ENCODE measurements at regions not wholly inside any gene's neighbourhood (a gene's known extent, or its start where the extent isn't known, plus 50 kb on each side); places are given as distances from the start of the nearest gene placed in this dataset.

GRCh38 chr10:28984431-28984830 lies 304.4 kb upstream of the LYZL1 start (continued):
- TF ChIP-seq ZNF316 (IDR thresholded peaks at IDR 0.05) (no peak), HMG20B (CRISPR knock-in tag; IDR thresholded peaks at IDR 0.05) (no peak), TAL1 (IDR thresholded peaks at IDR 0.05) (no peak), ZNF764 (CRISPR knock-in tag; IDR thresholded peaks at IDR 0.05; ENCODE audit: low read depth) (no peak), ZBED1 (IDR thresholded peaks at IDR 0.05) (no peak), DPF2 (IDR thresholded peaks at IDR 0.05) (peak; percentile 71), HDGF (IDR thresholded peaks at IDR 0.05) (no peak)
- TF ChIP-seq, protein P1, sequence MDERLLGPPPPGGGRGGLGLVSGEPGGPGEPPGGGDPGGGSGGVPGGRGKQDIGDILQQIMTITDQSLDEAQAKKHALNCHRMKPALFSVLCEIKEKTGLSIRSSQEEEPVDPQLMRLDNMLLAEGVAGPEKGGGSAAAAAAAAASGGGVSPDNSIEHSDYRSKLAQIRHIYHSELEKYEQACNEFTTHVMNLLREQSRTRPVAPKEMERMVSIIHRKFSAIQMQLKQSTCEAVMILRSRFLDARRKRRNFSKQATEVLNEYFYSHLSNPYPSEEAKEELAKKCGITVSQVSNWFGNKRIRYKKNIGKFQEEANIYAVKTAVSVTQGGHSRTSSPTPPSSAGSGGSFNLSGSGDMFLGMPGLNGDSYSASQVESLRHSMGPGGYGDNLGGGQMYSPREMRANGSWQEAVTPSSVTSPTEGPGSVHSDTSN (CRISPR knock-in tag; IDR thresholded peaks at IDR 0.05; ENCODE audit: low read depth), result no peak
- TF ChIP-seq, protein P1 (tag; conservative IDR thresholded peaks at IDR 0.05; ENCODE audit: low read depth), result peak; percentile 60

- FAIRE-seq, result peak; percentile 69
- H3K4me2 ChIP-seq (ENCODE audit: insufficient read depth, low read length), result no peak overlapping the region
- no peak overlapping the region; the same call in 2 of the 3 replicates for H3K27ac ChIP-seq (ENCODE audit: extremely low read depth, low read depth, low read length)
- CTCF ChIA-PET (ENCODE audit: low intra/inter-chr PET ratio), result no interaction called here
- intact Hi-C loops (cut with micrococcal nuclease), result no loop called here
- BruUV-seq (replicated peaks), result no TSS peak
- peak; percentile 51 for ATAC-seq
- no peaks in the 10 kb centered on the region for H3K79me2 ChIP-seq (ENCODE audit: control insufficient read depth, insufficient read depth, low read length)
- H3K4me1 ChIP-seq (replicated peaks in 1 of 2; ENCODE audit: control insufficient read depth in 2 of 2, insufficient read depth in 2 of 2, low read length in 2 of 2), result peaks cover 8 to 31% of the 10 kb centered on the region in 2 experiments; a peak in 4 of 5 replicates
- WGBS (ENCODE audit: insufficient coverage, low coverage, missing lambda C conversion rate), result 52% methylated on average over 8 of the region's 8 CpGs
- H4K20me1 ChIP-seq (replicated peaks; ENCODE audit: control insufficient read depth, insufficient read depth, low read length), result no peaks in the 10 kb centered on the region
- no peaks in the 10 kb centered on the region for H3K36me3 ChIP-seq (ENCODE audit: control insufficient read depth, insufficient read depth, low read length)
- H2AFZ ChIP-seq (ENCODE audit: low read depth, low read length), result peak overlapping the region; percentile 64
- no peaks in the 10 kb centered on the region for H3K9me3 ChIP-seq (replicated peaks; ENCODE audit: control insufficient read depth, insufficient read depth, low read depth, low read length)
- in situ Hi-C loops (cut with MboI), result loop anchor here (5.0 kb wide), 1 partner anchor 318 kb away; no protein-coding TSS in a partner anchor
- no peak for DNase-seq (ENCODE audit: extremely low read depth in 1 of 4, low spot score in 3 of 4)
- no peaks in the 10 kb centered on the region for H3K9me1 ChIP-seq (ENCODE audit: control insufficient read depth, insufficient read depth, low read length)
- H3K27me3 ChIP-seq (ENCODE audit: control insufficient read depth in 2 of 2, insufficient read depth in 2 of 2, low read length in 2 of 2), result no peaks in the 10 kb centered on the region
- H3K4me3 ChIP-seq, result no peak overlapping the region
- H3K9ac ChIP-seq (ENCODE audit: insufficient read depth in 1 of 2, low read depth in 2 of 2, low read length in 2 of 2), result no peak overlapping the region
- POLR2A ChIA-PET, result interaction anchor here (0.6 to 1.0 kb wide), 2 partner anchors 145 to 318 kb away, joined by 3 read pairs; no protein-coding TSS in a partner anchor
- TF ChIP-seq ZC3H8 (IDR thresholded peaks at IDR 0.05) (no peak), ZNF644 (tag; IDR thresholded peaks at IDR 0.05; ENCODE audit: low read depth) (0 out of 2 replicates have a peak, but pooled peaks have one; percentile 13), NR2C1 (IDR thresholded peaks at IDR 0.05) (no peak), NR2C1 (tag; IDR thresholded peaks at IDR 0.05) (peak; percentile 8; the same call in 1 of the 2 replicates), ZNF696 (CRISPR knock-in tag; conservative IDR thresholded peaks at IDR 0.05) (no peak)
- TF ChIP-seq, protein P2, sequence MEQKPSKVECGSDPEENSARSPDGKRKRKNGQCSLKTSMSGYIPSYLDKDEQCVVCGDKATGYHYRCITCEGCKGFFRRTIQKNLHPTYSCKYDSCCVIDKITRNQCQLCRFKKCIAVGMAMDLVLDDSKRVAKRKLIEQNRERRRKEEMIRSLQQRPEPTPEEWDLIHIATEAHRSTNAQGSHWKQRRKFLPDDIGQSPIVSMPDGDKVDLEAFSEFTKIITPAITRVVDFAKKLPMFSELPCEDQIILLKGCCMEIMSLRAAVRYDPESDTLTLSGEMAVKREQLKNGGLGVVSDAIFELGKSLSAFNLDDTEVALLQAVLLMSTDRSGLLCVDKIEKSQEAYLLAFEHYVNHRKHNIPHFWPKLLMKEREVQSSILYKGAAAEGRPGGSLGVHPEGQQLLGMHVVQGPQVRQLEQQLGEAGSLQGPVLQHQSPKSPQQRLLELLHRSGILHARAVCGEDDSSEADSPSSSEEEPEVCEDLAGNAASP (IDR thresholded peaks at IDR 0.05), result peak; percentile 33; the same call in 1 of the 2 replicates
- TF ChIP-seq, protein P3, sequence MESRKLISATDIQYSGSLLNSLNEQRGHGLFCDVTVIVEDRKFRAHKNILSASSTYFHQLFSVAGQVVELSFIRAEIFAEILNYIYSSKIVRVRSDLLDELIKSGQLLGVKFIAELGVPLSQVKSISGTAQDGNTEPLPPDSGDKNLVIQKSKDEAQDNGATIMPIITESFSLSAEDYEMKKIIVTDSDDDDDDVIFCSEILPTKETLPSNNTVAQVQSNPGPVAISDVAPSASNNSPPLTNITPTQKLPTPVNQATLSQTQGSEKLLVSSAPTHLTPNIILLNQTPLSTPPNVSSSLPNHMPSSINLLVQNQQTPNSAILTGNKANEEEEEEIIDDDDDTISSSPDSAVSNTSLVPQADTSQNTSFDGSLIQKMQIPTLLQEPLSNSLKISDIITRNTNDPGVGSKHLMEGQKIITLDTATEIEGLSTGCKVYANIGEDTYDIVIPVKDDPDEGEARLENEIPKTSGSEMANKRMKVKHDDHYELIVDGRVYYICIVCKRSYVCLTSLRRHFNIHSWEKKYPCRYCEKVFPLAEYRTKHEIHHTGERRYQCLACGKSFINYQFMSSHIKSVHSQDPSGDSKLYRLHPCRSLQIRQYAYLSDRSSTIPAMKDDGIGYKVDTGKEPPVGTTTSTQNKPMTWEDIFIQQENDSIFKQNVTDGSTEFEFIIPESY (CRISPR knock-in tag; IDR thresholded peaks at IDR 0.05), result no peak
Observed at GRCh38 chr10:28985137-28985885, 303.6 kb upstream of the LYZL1 start.
